GM18951 (cell line): ENCODE measurements at regions not wholly inside any gene's neighbourhood (a gene's known extent, or its start where the extent isn't known, plus 50 kb on each side); places are given as distances from the start of the nearest gene placed in this dataset.

Experiments
- POLR2A ChIP-seq: IDR thresholded peaks from 4 replicates; pipeline ENCODE4 v1.6.1; 2011; ENCODE audit warnings: mild to moderate bottlenecking; ENCODE audit not compliant: insufficient read length, insufficient read depth; ENCODE audit errors: extremely low read depth
- in situ Hi-C: fragments of 300-500 bp; cut with MboI; formaldehyde crosslinking; loops from one replicate; pipeline ENCODE4 v1.12.0; 2022; ENCODE audit warnings: low sequenced_read_pairs, mixed read lengths, inconsistent platforms; ENCODE audit not compliant: unreplicated experiment

DNA sequence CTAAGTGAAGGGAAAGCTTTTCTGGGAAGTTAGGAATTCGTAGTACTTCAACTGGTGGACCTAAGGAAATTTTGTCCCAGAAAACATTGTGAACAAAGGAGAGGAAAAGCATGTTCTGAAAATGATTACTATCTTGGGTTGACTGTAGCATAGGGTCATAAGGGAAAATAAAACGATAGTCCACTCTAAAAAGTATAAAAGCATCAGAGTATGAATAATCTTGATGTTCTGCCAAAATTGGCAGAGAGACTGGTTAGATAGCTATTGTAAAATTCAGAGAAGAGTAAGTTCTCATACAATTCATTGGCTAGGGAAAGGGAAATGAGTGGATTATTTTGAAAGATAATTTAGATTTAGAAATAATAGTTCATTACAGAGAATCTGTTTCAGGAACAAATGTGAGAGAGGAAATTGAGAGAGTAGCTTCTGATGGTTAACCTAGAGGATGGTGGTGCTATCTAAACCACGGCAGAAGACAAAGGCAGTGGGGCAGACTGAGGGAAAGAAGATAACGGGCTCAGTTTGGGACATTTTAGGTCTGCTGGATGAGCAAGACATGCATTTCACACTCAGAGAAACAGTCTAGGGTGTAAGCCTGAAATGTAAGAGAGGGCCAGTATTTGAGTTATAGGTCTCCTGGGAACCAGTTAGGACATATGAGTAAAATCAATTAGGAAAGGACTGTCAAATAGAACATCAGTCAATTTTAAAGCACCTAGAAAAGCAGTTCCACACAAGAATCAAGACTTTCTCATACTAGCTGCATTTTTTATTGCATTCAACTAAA, 799.3 kb upstream of the CXADR start:
- in situ Hi-C loops = no loop called here
- TF ChIP-seq POLR2A = no peak

DNA sequence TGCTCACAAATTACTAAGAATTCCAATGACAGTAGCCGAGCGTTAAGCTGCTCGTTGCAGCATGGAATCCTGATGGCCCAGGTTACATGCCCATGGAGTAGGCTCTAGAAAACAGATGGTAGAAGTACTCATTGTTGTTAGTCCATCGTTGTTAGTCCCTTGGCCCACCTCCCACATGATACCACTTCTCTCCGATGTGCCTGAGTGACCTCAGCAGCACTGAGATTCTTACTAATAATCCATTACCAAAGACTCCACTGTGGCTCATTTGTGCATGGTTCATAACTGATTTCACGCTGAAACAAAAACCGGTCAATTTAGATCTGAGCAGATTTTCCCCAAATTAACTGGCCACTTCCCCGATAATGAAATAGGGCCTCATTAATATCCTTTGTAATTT, 772.3 kb upstream of the CXADR start:
- in situ Hi-C loops = no loop called here
- TF ChIP-seq POLR2A = no peak

DNA sequence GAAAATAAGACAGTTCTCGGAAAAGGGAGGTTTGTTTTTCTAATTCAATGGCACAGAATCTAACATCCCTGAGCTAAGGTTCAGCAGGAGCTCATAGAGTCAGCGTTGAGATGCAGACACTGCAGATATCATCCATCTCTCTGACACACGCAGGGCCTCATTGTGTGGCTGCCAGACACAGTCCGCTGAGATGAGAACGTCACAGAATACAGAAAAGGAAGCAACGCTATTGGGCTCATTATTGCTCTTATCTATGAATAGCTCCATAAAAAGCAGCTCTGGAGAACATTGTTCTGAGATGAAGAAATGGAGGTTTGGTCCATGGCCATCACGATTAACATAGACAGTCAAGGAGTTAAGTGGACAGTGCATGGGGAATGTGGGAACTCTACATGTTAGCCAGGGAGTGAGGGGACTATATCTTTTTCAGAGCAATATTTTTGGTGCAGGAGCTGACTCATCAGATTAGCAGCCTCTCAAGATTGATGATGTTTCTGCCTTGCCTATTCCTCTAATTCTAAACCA, 771.6 kb upstream of the CXADR start:
- in situ Hi-C loops = no loop called here

DNA sequence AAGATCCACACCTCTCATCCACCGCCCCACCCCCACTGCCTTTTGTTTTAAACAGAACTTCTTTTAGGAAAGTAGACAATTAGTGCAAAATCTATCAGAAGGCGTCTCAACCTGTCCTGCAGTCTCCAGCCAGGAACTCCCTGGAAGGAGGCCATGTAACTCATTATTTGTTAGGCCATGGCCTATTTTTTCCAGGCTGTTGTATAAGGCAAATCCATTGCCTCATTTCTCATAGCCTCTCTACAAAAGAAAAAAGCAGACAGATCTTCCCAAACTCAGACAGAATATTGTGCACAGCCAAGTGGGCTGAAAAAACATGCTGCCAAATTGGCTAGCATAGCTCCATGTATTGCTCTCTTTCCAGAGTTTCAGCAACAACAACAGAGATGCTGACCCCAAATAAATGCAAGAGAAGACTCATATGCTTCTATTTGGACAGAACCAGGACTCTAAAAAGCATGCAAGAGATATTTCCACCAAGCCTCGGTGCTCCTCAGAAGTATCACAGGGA, 770.7 kb upstream of the CXADR start:
- no peak for TF ChIP-seq POLR2A
- in situ Hi-C loops = no loop called here

More for the DNA sequence above, 771.6 kb upstream of the CXADR start:
- no peak for TF ChIP-seq POLR2A

DNA sequence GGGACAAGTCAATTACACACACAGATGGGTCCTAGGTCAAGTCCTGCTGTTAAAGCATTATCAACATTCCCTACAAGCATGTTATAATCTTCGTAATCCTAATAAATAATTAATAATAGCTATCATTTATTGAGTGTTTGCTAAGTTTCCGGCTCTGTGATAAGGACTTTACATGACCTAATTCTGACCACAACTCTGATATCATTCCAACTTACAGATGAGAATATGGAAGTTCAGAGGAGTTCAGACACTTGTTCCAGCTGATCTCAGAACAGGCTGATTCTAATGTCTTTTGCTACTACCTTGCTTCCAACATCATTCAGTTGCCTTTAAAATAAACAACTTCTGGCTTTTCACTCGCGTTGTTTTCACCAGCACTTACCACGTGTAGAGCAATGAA, 770.1 kb upstream of the CXADR start:
- TF ChIP-seq POLR2A = no peak
- in situ Hi-C loops = no loop called here

DNA sequence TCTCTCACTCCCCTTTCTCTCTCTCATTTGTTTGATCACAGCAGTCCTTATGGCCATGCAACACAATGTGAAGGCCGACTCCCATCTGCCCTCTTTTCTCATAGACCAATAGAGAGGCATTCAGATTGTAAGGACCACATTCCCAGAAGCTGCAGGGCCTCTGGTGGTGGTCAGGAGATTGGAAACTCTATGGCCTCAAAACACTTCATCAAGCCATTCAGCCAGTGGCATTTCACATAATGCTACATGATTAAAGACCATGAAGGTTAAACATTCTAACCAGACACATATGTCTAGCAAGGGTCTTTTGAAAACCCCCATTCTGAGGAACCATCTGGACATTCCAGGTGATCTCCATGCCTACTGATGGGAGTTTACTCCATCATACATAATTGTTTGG, 769.5 kb upstream of the CXADR start:
- no peak for TF ChIP-seq POLR2A

DNA sequence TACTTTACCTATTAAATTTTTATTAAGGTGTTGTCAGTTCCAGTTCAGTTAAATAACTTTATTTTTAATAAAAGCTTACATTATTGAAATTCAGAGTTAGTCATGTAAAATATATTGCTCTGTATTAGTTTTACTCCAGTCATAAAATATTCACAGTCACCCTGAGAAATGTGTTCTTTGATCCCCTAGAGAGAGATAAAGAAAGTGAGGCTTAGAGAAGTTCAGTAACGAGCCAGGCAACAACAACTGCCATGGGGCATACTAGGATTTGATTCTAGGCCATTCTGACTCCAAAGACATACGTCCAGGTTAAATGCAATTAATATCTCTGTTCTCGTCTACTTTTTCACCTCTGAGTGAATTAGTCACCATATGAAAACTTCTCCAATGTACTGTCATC, 761.9 kb upstream of the CXADR start:
- TF ChIP-seq POLR2A = no peak
- in situ Hi-C loops = no loop called here

More for the DNA sequence above, 769.5 kb upstream of the CXADR start:
- in situ Hi-C loops = no loop called here

DNA sequence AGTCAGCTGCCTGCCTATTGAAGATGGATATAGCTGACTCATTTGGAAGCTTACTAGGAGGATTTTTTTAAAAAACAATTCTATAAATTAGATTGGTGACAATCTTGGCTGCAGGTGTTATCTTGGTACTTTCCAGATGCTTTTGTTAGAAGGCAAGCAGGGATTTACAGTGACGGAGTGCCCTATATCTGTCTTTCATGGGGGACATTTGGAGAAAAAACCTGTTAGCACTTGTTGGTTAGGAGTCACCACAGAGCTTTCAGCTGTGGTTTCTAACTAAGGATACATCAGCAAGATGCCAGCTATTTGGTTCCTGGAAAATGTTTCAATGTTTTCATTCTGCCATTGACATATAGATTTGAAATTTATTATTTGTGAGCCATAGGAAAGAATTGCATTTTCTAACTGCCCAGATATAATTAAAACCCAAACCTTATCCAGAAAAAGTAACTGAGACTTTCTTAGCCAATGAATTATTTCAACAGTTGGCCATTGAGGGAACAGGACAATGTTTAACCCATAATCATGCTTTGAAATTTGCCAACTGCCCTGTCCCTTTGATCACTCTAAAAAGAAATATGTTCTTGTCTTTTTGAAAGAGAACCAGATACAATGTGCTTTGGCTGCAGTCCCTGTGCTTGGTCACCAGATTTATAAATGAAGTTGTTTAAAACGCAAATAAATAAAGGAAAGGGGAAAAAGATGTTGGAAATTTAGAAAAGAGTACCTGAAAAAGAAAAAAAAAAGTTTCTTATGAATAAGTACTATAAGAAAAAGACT, 761.0 kb upstream of the CXADR start:
- in situ Hi-C loops = no loop called here
- no peak for TF ChIP-seq POLR2A

DNA sequence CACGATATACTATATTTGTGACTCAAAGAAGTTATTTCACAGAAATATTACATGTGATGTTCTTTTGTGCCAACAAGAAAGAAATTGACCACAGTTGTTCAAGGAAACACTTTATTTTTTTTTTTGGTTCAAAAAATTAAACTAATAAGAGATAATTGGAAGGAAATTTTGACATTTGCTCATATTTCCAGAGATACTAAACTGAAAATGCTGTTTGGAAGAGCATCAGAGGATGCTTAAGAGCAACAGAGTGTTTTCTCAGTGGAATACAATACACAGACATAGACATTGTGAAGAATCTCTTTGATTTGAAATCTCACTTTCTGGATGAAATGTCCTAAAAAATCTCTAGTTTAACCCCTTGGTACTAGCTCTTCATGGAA, 760.4 kb upstream of the CXADR start:
- no peak for TF ChIP-seq POLR2A
- in situ Hi-C loops = no loop called here

DNA sequence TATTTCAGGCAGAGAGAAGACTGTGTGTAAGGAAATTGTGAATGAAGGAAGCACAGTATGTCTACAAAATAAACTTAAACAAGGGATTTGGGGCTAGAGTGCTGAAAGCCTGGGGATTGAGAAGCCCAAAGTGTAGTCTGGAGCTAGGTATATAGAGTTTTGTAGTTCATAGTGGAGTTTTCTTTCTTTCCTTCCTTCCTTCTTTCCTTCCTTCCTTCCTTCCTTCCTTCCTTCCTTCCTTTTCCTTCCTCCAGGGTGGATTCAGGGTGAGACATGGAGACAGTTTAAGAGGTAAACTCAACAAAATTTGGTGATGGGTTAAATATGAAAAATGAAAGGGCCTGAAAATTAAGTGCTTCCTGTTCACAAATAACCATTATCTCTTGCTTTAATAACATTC, 757.8 kb upstream of the CXADR start:
- in situ Hi-C loops = no loop called here
- TF ChIP-seq POLR2A = no peak

DNA sequence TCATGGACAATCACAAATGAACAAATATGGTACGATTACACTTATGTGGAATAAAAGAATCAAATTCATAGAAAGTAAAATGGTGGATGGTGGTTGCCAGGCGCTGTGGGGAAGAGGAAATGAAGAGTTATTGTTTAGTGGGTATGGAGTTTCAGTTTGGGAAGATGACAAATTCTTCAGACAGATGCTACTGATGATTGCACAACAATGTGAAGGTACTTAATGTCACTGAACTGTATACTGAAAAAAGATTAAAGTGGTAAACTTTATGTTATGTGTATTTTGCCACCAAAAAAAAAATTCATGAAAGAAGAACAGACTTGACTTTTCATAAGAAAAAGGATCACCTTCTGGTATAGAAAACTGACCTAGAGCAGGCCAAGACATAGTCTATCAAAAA, 745.6 kb upstream of the CXADR start:
- no peak for TF ChIP-seq POLR2A
- in situ Hi-C loops = no loop called here

DNA sequence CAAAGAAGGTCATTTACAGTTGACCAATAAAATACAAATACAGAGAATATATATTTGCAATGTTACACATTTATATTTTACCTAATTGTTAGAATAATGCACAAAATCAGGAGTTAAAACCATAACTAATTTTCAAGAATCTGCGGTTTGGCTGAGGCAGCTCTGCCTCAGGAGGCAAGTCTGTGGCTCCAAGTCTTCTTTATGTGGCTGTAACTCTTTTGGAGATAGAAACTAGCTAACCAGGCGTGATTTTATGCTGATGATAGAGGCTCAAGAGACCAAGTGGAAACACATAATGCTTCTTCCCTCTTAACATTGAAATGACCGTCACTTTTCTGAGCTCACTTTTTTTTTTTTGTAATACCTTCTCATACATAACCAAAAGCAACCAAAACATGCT, 744.7 kb upstream of the CXADR start:
- in situ Hi-C loops = no loop called here

DNA sequence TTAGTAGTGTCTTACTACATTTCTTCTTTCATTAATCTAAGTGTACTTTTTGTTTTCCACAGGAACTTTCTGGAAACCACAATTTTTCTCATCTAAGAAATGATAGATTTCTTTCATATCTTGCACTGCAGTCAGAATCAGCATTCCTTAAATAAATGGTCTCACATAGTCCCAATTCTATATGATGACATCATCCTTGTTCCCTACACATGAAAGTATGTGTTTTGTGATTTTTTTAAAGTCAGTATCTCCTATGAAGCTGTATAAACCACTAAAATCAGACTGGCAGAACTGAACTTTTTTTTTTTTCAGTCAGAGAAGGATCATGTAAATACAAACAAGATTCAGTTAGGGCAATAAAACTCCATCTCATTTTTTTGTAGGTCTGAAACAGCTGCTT, 742.6 kb upstream of the CXADR start:
- in situ Hi-C loops = no loop called here

More for the DNA sequence above, 744.7 kb upstream of the CXADR start:
- TF ChIP-seq POLR2A = no peak

More for the DNA sequence above, 742.6 kb upstream of the CXADR start:
- no peak for TF ChIP-seq POLR2A
